ENCODE measurements at regions not wholly inside any gene's neighbourhood (a gene's known extent, or its start where the extent isn't known, plus 50 kb on each side); places are given as distances from the start of the nearest gene placed in this dataset.

DNA sequence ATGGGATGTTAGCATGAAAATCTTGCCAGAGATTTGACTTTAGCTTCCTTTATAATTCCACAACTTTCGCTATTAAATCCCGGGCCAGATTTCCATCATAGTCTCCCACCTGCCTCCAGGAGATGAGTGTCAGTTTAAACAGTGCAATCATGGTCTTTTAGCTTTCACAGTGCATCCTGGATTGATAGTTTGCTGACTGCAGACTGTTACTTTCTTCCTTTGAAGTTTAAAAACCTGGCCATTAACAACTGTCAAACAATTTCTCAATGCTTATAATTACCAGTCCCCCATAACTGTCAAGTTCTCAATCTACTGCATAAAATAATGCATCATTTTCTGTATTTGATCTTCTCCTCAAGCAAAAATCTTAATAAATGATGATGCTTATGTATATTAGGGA is 108.4 kb upstream of the FSTL5 start:
- Mint-ChIP-seq H3K36me3 (ENCODE audit: insufficient read depth, unreplicated experiment) (no peaks in the 10 kb centered on the region), H3K9me3 (ENCODE audit: unreplicated experiment) (peaks cover 7% of the 10 kb centered on the region), H3K4me3 (ENCODE audit: unreplicated experiment) (no peak overlapping the region), H3K27ac (ENCODE audit: low read depth, unreplicated experiment) (no peak overlapping the region), H3K4me1 (ENCODE audit: insufficient read depth, unreplicated experiment) (peaks cover 9% of the 10 kb centered on the region), H3K27me3 (ENCODE audit: insufficient read depth, unreplicated experiment) (no peaks in the 10 kb centered on the region)
- intact Hi-C loops (cut with micrococcal nuclease), result no loop called here
- ChIA-PET POLR2A (no interaction called here), CTCF (no interaction called here)
- BruUV-seq (replicated peaks), result no TSS peak
- no peak for DNase-seq (ENCODE audit: unreplicated experiment)
- TF ChIP-seq, protein P1, sequence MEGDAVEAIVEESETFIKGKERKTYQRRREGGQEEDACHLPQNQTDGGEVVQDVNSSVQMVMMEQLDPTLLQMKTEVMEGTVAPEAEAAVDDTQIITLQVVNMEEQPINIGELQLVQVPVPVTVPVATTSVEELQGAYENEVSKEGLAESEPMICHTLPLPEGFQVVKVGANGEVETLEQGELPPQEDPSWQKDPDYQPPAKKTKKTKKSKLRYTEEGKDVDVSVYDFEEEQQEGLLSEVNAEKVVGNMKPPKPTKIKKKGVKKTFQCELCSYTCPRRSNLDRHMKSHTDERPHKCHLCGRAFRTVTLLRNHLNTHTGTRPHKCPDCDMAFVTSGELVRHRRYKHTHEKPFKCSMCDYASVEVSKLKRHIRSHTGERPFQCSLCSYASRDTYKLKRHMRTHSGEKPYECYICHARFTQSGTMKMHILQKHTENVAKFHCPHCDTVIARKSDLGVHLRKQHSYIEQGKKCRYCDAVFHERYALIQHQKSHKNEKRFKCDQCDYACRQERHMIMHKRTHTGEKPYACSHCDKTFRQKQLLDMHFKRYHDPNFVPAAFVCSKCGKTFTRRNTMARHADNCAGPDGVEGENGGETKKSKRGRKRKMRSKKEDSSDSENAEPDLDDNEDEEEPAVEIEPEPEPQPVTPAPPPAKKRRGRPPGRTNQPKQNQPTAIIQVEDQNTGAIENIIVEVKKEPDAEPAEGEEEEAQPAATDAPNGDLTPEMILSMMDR (IDR thresholded peaks at IDR 0.05; ENCODE audit: unreplicated experiment), result no peak

DNA sequence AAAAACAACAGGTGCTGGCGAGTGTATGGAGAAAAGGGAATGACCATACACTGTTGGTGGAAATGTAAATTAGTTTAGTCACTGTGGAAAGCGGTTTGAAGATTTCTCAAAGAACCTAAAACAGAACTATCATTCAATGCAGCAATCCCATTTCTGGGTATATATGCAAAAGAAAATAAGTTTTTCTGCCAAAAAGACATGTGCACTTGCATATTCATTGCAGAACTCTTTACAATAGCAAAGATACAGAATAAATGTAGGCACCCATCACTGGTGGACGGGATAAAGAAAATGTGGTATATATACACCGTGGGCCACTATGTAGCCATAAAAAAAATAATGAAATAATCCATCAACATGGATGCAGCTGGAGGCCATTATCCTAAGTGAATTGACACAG is 105.1 kb upstream of the FSTL5 start:
- peaks cover 7% of the 10 kb centered on the region for H3K9me3 Mint-ChIP-seq (ENCODE audit: unreplicated experiment)
- H3K4me1 Mint-ChIP-seq (ENCODE audit: insufficient read depth, unreplicated experiment), result peaks cover 1% of the 10 kb centered on the region
- intact Hi-C loops (cut with micrococcal nuclease), result no loop called here
- H3K36me3 Mint-ChIP-seq (ENCODE audit: insufficient read depth, unreplicated experiment), result no peaks in the 10 kb centered on the region
- CTCF ChIA-PET, result no interaction called here
- H3K27ac Mint-ChIP-seq (ENCODE audit: low read depth, unreplicated experiment), result no peak overlapping the region
- H3K4me3 Mint-ChIP-seq (ENCODE audit: unreplicated experiment), result no peak overlapping the region
- DNase-seq (ENCODE audit: unreplicated experiment), result no peak
- no peaks in the 10 kb centered on the region for H3K27me3 Mint-ChIP-seq (ENCODE audit: insufficient read depth, unreplicated experiment)
- TF ChIP-seq, protein P1 (IDR thresholded peaks at IDR 0.05; ENCODE audit: unreplicated experiment), result no peak
- POLR2A ChIA-PET, result interaction anchor here (0.8 kb wide), 1 partner anchor 9 kb away, joined by 4 read pairs; no protein-coding TSS in a partner anchor
- no TSS peak for BruUV-seq (replicated peaks)

DNA sequence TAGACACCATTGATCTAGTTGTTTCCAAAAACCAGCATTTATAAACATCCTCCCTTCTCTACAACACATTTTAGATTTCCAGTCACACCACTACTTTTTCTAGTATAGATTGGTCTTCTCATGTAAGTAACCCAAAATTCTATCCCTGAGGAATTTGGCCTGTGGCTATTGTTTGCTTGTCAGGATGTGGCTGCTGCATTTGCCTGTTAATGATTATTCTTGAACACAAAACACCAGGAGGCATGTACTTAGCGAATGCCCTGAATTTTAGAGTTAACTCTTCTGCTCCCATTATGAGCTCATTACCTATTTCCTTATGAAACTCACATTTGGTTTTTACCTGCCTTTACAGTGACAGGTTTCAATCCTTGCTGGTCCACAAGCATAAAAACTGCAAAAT is 102.0 kb upstream of the FSTL5 start:
- TF ChIP-seq, protein P1 (IDR thresholded peaks at IDR 0.05; ENCODE audit: unreplicated experiment), result no peak
- no peaks in the 10 kb centered on the region for H3K27me3 Mint-ChIP-seq (ENCODE audit: insufficient read depth, unreplicated experiment)
- ChIA-PET CTCF (no interaction called here), POLR2A (no interaction called here)
- H3K36me3 Mint-ChIP-seq (ENCODE audit: insufficient read depth, unreplicated experiment), result no peaks in the 10 kb centered on the region
- DNase-seq (ENCODE audit: unreplicated experiment), result no peak
- intact Hi-C loops (cut with micrococcal nuclease), result no loop called here
- H3K9me3 Mint-ChIP-seq (ENCODE audit: unreplicated experiment), result no peaks in the 10 kb centered on the region
- no peaks in the 10 kb centered on the region for H3K4me1 Mint-ChIP-seq (ENCODE audit: insufficient read depth, unreplicated experiment)
- H3K4me3 Mint-ChIP-seq (ENCODE audit: unreplicated experiment), result no peak overlapping the region
- no peak overlapping the region for H3K27ac Mint-ChIP-seq (ENCODE audit: low read depth, unreplicated experiment)
- no TSS peak for BruUV-seq (replicated peaks)

DNA sequence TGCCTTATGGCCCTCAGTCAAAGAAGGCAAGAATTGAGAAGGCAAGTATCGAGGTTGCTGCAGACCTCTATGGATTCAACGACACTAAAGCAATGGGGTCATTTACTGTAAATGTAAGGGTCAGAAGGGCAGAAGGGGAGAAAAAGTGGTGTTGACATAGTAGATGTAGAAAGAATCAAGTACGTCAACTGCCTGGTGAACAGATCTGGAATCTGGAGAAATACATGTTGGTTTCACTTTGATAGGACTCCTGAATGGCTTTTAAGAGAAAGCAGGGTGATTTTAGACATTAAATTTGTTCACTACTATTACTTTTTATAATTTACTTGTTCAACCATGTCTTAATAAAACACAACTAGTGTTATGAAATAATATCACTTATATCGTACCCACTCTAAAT is 81.3 kb upstream of the FSTL5 start:
- no peak overlapping the region for H3K27ac Mint-ChIP-seq (ENCODE audit: low read depth, unreplicated experiment)
- CTCF ChIA-PET, result no interaction called here
- DNase-seq (ENCODE audit: unreplicated experiment), result no peak
- H3K27me3 Mint-ChIP-seq (ENCODE audit: insufficient read depth, unreplicated experiment), result no peaks in the 10 kb centered on the region
- POLR2A ChIA-PET, result no interaction called here
- intact Hi-C loops (cut with micrococcal nuclease), result no loop called here
- no peaks in the 10 kb centered on the region for H3K4me1 Mint-ChIP-seq (ENCODE audit: insufficient read depth, unreplicated experiment)
- no TSS peak for BruUV-seq (replicated peaks)
- H3K9me3 Mint-ChIP-seq (ENCODE audit: unreplicated experiment), result no peaks in the 10 kb centered on the region
- H3K36me3 Mint-ChIP-seq (ENCODE audit: insufficient read depth, unreplicated experiment), result no peaks in the 10 kb centered on the region
- no peak overlapping the region for H3K4me3 Mint-ChIP-seq (ENCODE audit: unreplicated experiment)
- TF ChIP-seq, protein P1 (IDR thresholded peaks at IDR 0.05; ENCODE audit: unreplicated experiment), result no peak

Data from MCF 10A (cell line).